ENCODE measurements at regions not wholly inside any gene's neighbourhood (a gene's known extent, or its start where the extent isn't known, plus 50 kb on each side); places are given as distances from the start of the nearest gene placed in this dataset.

- Histone ChIP-seq H3K27me3 (no peaks in the 10 kb centered on the region), H3K27ac (no peak overlapping the region), H3K36me3 (no peaks in the 10 kb centered on the region), H3K4me3 (no peak overlapping the region), H3K9me3 (no peaks in the 10 kb centered on the region), H3K4me1 (no peaks in the 10 kb centered on the region)
- DNase-seq: no peak
- intact Hi-C loops (cut with DNase I; ENCODE audit: low total_unique reads): no loop called here
- TF ChIP-seq CTCF (IDR thresholded peaks at IDR 0.05) (no peak), POLR2A (IDR thresholded peaks at IDR 0.05) (no peak)
Measured at GRCh38 chr5:9775339-9775738, 145.2 kb upstream of the TAS2R1 start.

- no peak for TF ChIP-seq POLR2A (IDR thresholded peaks at IDR 0.05)
- no peak for TF ChIP-seq CTCF (IDR thresholded peaks at IDR 0.05)
- Histone ChIP-seq H3K9me3 (no peaks in the 10 kb centered on the region), H3K27me3 (no peaks in the 10 kb centered on the region), H3K36me3 (no peaks in the 10 kb centered on the region), H3K27ac (no peak overlapping the region), H3K4me1 (no peaks in the 10 kb centered on the region), H3K4me3 (no peak overlapping the region)
- no peak for DNase-seq
- intact Hi-C loops (cut with DNase I; ENCODE audit: low total_unique reads): no loop called here
Measured at GRCh38 chr5:9774472-9775079, 144.4 kb upstream of the TAS2R1 start.

GRCh38 chr5:9771079-9771478, 140.9 kb upstream of the TAS2R1 start:
- Histone ChIP-seq H3K4me3 (no peak overlapping the region), H3K4me1 (no peaks in the 10 kb centered on the region), H3K36me3 (no peaks in the 10 kb centered on the region), H3K9me3 (no peaks in the 10 kb centered on the region), H3K27me3 (no peaks in the 10 kb centered on the region), H3K27ac (no peak overlapping the region)
- intact Hi-C loops (cut with DNase I; ENCODE audit: low total_unique reads): no loop called here
- DNase-seq: no peak
- TF ChIP-seq POLR2A (IDR thresholded peaks at IDR 0.05): no peak
- no peak for TF ChIP-seq CTCF (IDR thresholded peaks at IDR 0.05)

- intact Hi-C loops (cut with DNase I; ENCODE audit: low total_unique reads): no loop called here
- H3K9me3 ChIP-seq: no peaks in the 10 kb centered on the region
Measured at GRCh38 chr5:9766581-9766980, 136.4 kb upstream of the TAS2R1 start.

More at GRCh38 chr5:9766581-9766980, 136.4 kb upstream of the TAS2R1 start:
- TF ChIP-seq CTCF (IDR thresholded peaks at IDR 0.05): no peak
- no peak for TF ChIP-seq POLR2A (IDR thresholded peaks at IDR 0.05)
- H3K36me3 ChIP-seq: no peaks in the 10 kb centered on the region
- no peak for DNase-seq
- no peak overlapping the region for H3K27ac ChIP-seq
- no peak overlapping the region for H3K4me3 ChIP-seq
- H3K4me1 ChIP-seq: no peaks in the 10 kb centered on the region
- no peaks in the 10 kb centered on the region for H3K27me3 ChIP-seq

All from uterus (tissue), 3 donors.